BE2C (cell line): ENCODE measurements at regions not wholly inside any gene's neighbourhood (a gene's known extent, or its start where the extent isn't known, plus 50 kb on each side); places are given as distances from the start of the nearest gene placed in this dataset.

Experiments used
- DNase-seq: peaks from one replicate; pipeline ENCODE4 v3.0.0-alpha.2; 2020
- H3K27me3 ChIP-seq: fragments of 250-450 bp; sonication (Bioruptor Pico); 2 replicates; pipeline ENCODE4 v1.5.1; 2020; ENCODE audit warnings: mild to moderate bottlenecking
- H3K36me3 ChIP-seq: fragments of 250-450 bp; sonication (Bioruptor Pico); 2 replicates; pipeline ENCODE4 v1.5.1; 2020; ENCODE audit warnings: mild to moderate bottlenecking
- H3K4me1 ChIP-seq: fragments of 250-450 bp; sonication (Bioruptor Pico); 2 replicates; pipeline ENCODE4 v1.5.1; 2020
- H3K4me3 ChIP-seq: 2 replicates; pipeline ENCODE4 v1.5.1; 2011; ENCODE audit warnings: low read depth, low read length
- H3K9me3 ChIP-seq: fragments of 250-450 bp; sonication (Bioruptor Pico); 2 replicates; pipeline ENCODE4 v1.5.1; 2020
- CTCF ChIP-seq: IDR thresholded peaks from 2 replicates; pipeline ENCODE4 v1.5.1; 2012; ENCODE audit warnings: mild to moderate bottlenecking, low read depth, low read length

DNA sequence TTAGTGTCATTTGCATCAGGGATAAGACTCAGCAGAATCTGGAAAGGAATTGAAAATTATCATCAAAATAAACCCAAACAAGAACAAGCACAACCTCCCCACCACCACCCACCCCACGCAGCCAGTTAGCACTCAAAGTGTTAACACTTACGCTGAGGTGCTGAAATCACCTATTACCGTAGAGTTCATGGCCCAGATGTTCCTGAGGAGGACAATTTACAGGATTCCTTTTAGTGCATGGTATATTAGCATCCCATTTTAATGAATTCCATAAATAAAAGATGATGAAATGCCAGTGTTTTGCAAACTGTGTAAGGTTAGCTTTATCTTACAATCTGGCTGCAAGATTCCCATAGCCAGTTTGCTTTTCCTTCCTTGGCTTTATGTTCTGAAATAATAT, 359.3 kb upstream of the SOX11 start:
- DNase-seq: no peak
- H3K36me3 ChIP-seq: no peaks in the 10 kb centered on the region
- TF ChIP-seq CTCF: no peak
- no peaks in the 10 kb centered on the region for H3K9me3 ChIP-seq
- no peak overlapping the region for H3K4me3 ChIP-seq
- H3K27me3 ChIP-seq: no peaks in the 10 kb centered on the region
- H3K4me1 ChIP-seq: no peaks in the 10 kb centered on the region

DNA sequence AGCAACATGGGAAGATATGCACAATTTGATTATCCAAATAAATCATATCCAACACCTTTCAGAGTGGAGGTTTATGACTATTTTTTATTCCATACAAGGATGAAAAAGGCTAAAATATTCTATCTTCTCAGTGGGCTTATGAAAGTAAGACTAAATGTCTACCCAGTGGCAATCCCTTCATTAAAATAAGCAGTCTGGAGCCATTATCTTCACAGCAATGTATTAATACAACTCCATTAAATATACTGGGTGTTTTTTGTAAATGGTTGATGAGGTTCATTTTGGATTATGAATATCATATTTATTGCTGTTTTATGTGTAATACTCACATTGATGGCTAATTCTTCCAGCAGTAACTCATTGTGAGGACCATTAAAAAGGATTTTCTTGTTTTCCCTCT, 352.7 kb upstream of the SOX11 start:
- H3K9me3 ChIP-seq: no peaks in the 10 kb centered on the region
- no peak overlapping the region for H3K4me3 ChIP-seq
- no peaks in the 10 kb centered on the region for H3K4me1 ChIP-seq
- no peaks in the 10 kb centered on the region for H3K27me3 ChIP-seq
- no peaks in the 10 kb centered on the region for H3K36me3 ChIP-seq
- DNase-seq: no peak
- TF ChIP-seq CTCF: no peak

DNA sequence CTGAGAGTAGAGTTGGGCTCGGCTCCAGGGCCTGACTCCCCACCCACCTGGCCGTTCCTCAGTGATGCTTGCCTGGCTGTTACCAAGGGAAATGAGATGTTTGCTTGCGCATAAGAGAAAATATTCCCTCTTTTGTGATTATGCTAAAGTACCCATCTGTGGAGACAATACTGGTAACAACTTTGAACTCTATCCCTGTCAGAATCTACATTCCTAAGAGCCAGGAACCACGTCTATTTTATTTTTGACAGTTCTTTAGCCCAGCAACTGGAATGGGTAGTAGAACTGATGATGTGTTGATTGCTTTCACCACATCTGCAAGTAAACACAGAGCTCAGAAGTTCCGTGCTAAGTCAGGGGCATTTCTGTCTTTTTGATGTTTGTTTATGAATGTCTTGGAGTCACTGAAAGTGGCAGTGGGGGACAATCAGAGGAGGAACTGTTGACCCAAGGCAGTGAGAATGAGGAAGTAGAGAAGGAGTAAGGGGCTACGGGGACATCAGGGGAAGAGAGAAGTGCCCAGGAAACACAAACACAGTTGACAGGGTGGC, 348.3 kb upstream of the SOX11 start:
- no peak for TF ChIP-seq CTCF
- no peaks in the 10 kb centered on the region for H3K36me3 ChIP-seq
- H3K27me3 ChIP-seq: no peaks in the 10 kb centered on the region
- DNase-seq: no peak
- H3K4me1 ChIP-seq: no peaks in the 10 kb centered on the region
- H3K4me3 ChIP-seq: no peak overlapping the region
- H3K9me3 ChIP-seq: no peaks in the 10 kb centered on the region

- no peak for DNase-seq
- Histone ChIP-seq H3K4me1 (no peaks in the 10 kb centered on the region), H3K4me3 (no peak overlapping the region), H3K36me3 (no peaks in the 10 kb centered on the region), H3K27me3 (no peaks in the 10 kb centered on the region), H3K9me3 (no peaks in the 10 kb centered on the region)
- no peak for TF ChIP-seq CTCF
Measured at GRCh38 chr2:5352286-5352685, 339.9 kb upstream of the SOX11 start.

GRCh38 chr2:5353565-5353964, 338.6 kb upstream of the SOX11 start:
- Histone ChIP-seq H3K27me3 (no peaks in the 10 kb centered on the region), H3K9me3 (no peaks in the 10 kb centered on the region), H3K4me1 (no peaks in the 10 kb centered on the region), H3K36me3 (no peaks in the 10 kb centered on the region), H3K4me3 (no peak overlapping the region)
- DNase-seq: no peak
- no peak for TF ChIP-seq CTCF

GRCh38 chr2:5359397-5359796, 332.8 kb upstream of the SOX11 start:
- Histone ChIP-seq H3K9me3 (no peaks in the 10 kb centered on the region), H3K36me3 (no peaks in the 10 kb centered on the region), H3K4me1 (no peaks in the 10 kb centered on the region), H3K27me3 (no peaks in the 10 kb centered on the region), H3K4me3 (no peak overlapping the region)
- no peak for TF ChIP-seq CTCF
- no peak for DNase-seq
